Ascending aorta (tissue), 2 donors: ENCODE measurements at regions not wholly inside any gene's neighbourhood (a gene's known extent, or its start where the extent isn't known, plus 50 kb on each side); places are given as distances from the start of the nearest gene placed in this dataset.
"Not testable (repeated sequence)": the region's sequence is repeated elsewhere in the genome, so short reads cannot be mapped to it uniquely, and the experiment has no call there.

ENCODE experiments used
- DNase-seq, 2 donors: peaks; one replicate each; pipeline ENCODE4 v3.0.0-alpha.2; 2019; ENCODE audit warnings: low spot score in 2 of 2
- H3K27ac ChIP-seq, 2 donors: fragments of 200-600 bp; sonication (generic); one replicate each; pipeline ENCODE4 v1.5.1; 2016 to 2017; ENCODE audit warnings: mild to moderate bottlenecking in 1 of 2
- H3K27me3 ChIP-seq: fragments of 200-600 bp; sonication (generic); one replicate; pipeline ENCODE4 v1.5.1; 2017
- H3K36me3 ChIP-seq, 2 donors: fragments of 200-600 bp; sonication (generic); one replicate each; pipeline ENCODE4 v1.5.1; 2016
- H3K4me1 ChIP-seq, 2 donors: fragments of 200-600 bp; sonication (generic); one replicate each; pipeline ENCODE4 v1.5.1; 2016 to 2017; ENCODE audit warnings: mild to moderate bottlenecking in 1 of 2
- H3K4me3 ChIP-seq, 2 donors: fragments of 200-600 bp; sonication (generic); one replicate each; pipeline ENCODE4 v1.5.1; 2016 to 2017; ENCODE audit warnings: mild to moderate bottlenecking in 1 of 2
- H3K9me3 ChIP-seq, 2 donors: fragments of 200-600 bp; sonication (generic); one replicate each; pipeline ENCODE4 v1.5.1; 2016
- intact Hi-C: fragments of 100-400 bp; cut with DNase I; formaldehyde crosslinking; loops from one replicate; pipeline ENCODE4 v1.15.1; 2023
- TF ChIP-seq, protein P1 (sequence below), 3 experiments: fragments of 200-600 bp in 2 of 3; fragments of 450-650 bp in 1 of 3; sonication (generic) in 2 of 3; IDR thresholded peaks; one replicate each; pipeline ENCODE4 v1.5.1; 2016 to 2019; ENCODE audit warnings: antibody characterized with exemption in 3 of 3, mild to moderate bottlenecking in 1 of 3, moderate library complexity in 1 of 3

GRCh38 chr3:72078676-72079368 is 293.9 kb upstream of the PROK2 start:
- intact Hi-C loops: no loop called here
- no peaks in the 10 kb centered on the region for H3K9me3 ChIP-seq
- H3K4me3 ChIP-seq: no peak overlapping the region
- no peaks in the 10 kb centered on the region for H3K27me3 ChIP-seq
- no peak overlapping the region for H3K27ac ChIP-seq
- TF ChIP-seq, protein P1, sequence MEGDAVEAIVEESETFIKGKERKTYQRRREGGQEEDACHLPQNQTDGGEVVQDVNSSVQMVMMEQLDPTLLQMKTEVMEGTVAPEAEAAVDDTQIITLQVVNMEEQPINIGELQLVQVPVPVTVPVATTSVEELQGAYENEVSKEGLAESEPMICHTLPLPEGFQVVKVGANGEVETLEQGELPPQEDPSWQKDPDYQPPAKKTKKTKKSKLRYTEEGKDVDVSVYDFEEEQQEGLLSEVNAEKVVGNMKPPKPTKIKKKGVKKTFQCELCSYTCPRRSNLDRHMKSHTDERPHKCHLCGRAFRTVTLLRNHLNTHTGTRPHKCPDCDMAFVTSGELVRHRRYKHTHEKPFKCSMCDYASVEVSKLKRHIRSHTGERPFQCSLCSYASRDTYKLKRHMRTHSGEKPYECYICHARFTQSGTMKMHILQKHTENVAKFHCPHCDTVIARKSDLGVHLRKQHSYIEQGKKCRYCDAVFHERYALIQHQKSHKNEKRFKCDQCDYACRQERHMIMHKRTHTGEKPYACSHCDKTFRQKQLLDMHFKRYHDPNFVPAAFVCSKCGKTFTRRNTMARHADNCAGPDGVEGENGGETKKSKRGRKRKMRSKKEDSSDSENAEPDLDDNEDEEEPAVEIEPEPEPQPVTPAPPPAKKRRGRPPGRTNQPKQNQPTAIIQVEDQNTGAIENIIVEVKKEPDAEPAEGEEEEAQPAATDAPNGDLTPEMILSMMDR (IDR thresholded peaks at IDR 0.05): no peak
- no peak for DNase-seq
- peaks cover 0 to 15% of the 10 kb centered on the region in 2 donors for H3K4me1 ChIP-seq
- no peaks in the 10 kb centered on the region for H3K36me3 ChIP-seq

GRCh38 chr3:72077473-72078259 is 292.7 kb upstream of the PROK2 start:
- peaks cover 0 to 15% of the 10 kb centered on the region in 2 donors for H3K4me1 ChIP-seq
- H3K4me3 ChIP-seq: no peak overlapping the region
- H3K27ac ChIP-seq: no peak overlapping the region
- TF ChIP-seq, protein P1 (IDR thresholded peaks at IDR 0.05): no peak
- H3K27me3 ChIP-seq: no peaks in the 10 kb centered on the region
- no peak for DNase-seq
- H3K9me3 ChIP-seq: no peaks in the 10 kb centered on the region
- H3K36me3 ChIP-seq: no peaks in the 10 kb centered on the region
- intact Hi-C loops: no loop called here

- H3K9me3 ChIP-seq, DNase-seq, H3K36me3 ChIP-seq, H3K27me3 ChIP-seq, intact Hi-C loops, H3K4me3 ChIP-seq, H3K27ac ChIP-seq: not testable (repeated sequence)
- H3K4me1 ChIP-seq: peaks cover 0 to 11% of the 10 kb centered on the region in 2 donors
Measured at GRCh38 chr3:72075848-72076247, 290.9 kb upstream of the PROK2 start.

GRCh38 chr3:72071624-72072023 is 286.7 kb upstream of the PROK2 start:
- H3K27ac ChIP-seq: no peak overlapping the region
- H3K36me3 ChIP-seq: no peaks in the 10 kb centered on the region
- DNase-seq: no peak
- intact Hi-C loops: no loop called here
- H3K9me3 ChIP-seq: no peaks in the 10 kb centered on the region
- no peaks in the 10 kb centered on the region for H3K27me3 ChIP-seq
- TF ChIP-seq, protein P1 (IDR thresholded peaks at IDR 0.05): no peak
- no peak overlapping the region for H3K4me3 ChIP-seq
- H3K4me1 ChIP-seq: no peaks in the 10 kb centered on the region

- no peaks in the 10 kb centered on the region for H3K27me3 ChIP-seq
- no peaks in the 10 kb centered on the region for H3K4me1 ChIP-seq
- H3K27ac ChIP-seq: no peak overlapping the region
- intact Hi-C loops: no loop called here
- H3K4me3 ChIP-seq: no peak overlapping the region
- no peaks in the 10 kb centered on the region for H3K36me3 ChIP-seq
- no peak for DNase-seq
- TF ChIP-seq, protein P1 (IDR thresholded peaks at IDR 0.05): no peak
- no peaks in the 10 kb centered on the region for H3K9me3 ChIP-seq
Measured at GRCh38 chr3:72070005-72070404, 285.1 kb upstream of the PROK2 start.

DNA sequence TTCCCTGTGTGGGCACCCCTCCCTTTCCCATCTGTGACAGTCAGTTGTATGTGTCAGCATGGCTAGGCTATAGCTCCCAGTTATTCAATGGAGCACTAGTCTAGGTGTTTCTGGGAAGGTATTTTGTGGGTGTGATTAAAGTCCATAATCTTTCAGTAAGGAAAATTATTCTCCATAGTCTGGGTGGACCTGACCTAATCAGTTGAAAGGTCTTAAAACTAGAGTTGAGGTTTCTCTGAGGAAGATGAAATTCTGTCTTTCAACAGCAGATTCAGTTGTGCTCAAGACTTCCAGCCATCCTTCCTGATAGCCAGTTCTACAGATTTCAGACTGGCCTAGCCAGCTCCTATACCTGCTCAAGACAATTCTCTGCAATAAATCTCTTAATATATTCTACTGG is 284.6 kb upstream of the PROK2 start:
- H3K27me3 ChIP-seq: no peaks in the 10 kb centered on the region
- TF ChIP-seq, protein P1 (IDR thresholded peaks at IDR 0.05): no peak
- H3K4me1 ChIP-seq: no peaks in the 10 kb centered on the region
- H3K4me3 ChIP-seq: no peak overlapping the region
- no peak overlapping the region for H3K27ac ChIP-seq
- DNase-seq: no peak
- no peaks in the 10 kb centered on the region for H3K9me3 ChIP-seq
- no peaks in the 10 kb centered on the region for H3K36me3 ChIP-seq
- intact Hi-C loops: no loop called here
